Adrenal gland (tissue), 9 donors: ENCODE measurements at regions not wholly inside any gene's neighbourhood (a gene's known extent, or its start where the extent isn't known, plus 50 kb on each side); places are given as distances from the start of the nearest gene placed in this dataset.

Experiments
- DNase-seq, 7 donors: peaks; one replicate each; pipeline ENCODE4 v3.0.0-alpha.2; 2019 to 2020
- H3K27ac ChIP-seq, 5 donors: fragments of 200-600 bp; sonication (generic) in 4 of 5; 1 replicate in 3 of 5; 2 replicates in 2 of 5; pipeline versions ENCODE4 v1.5.1 to v1.8.0; 2016 to 2020; ENCODE audit warnings: mild to moderate bottlenecking in 1 of 5
- H3K27me3 ChIP-seq: fragments of 200-600 bp; 2 replicates; pipeline ENCODE4 v1.8.0; 2021
- H3K36me3 ChIP-seq, 2 donors: fragments of 200-600 bp; replicated peaks in 1 of 2; 1 replicate in 1 of 2; 2 replicates in 1 of 2; pipeline versions ENCODE4 v1.5.1 to v1.8.0; 2018 to 2022
- H3K4me1 ChIP-seq, 2 donors: fragments of 200-600 bp; replicated peaks in 1 of 2; 1 replicate in 1 of 2; 2 replicates in 1 of 2; pipeline versions ENCODE4 v1.5.1 to v1.8.0; 2018 to 2021
- H3K4me3 ChIP-seq, 4 donors: fragments of 200-600 bp; sonication (generic) in 3 of 4; one replicate each; pipeline ENCODE4 v1.5.1; 2016 to 2018
- H3K9me3 ChIP-seq, 3 donors: fragments of 200-600 bp; sonication (generic) in 1 of 3; replicated peaks in 1 of 3; 1 replicate in 2 of 3; 2 replicates in 1 of 3; pipeline versions ENCODE4 v1.5.1 to v1.8.0; 2016 to 2021
- CTCF ChIP-seq, 6 experiments: fragments of 450-650 bp in 4 of 6; fragments of 200-600 bp in 2 of 6; sonication (generic) in 1 of 6; IDR thresholded peaks; 1 replicate in 5 of 6; 2 replicates in 1 of 6; pipeline versions ENCODE4 v1.5.1 to v1.8.0; 2016 to 2021; ENCODE audit warnings: antibody characterized with exemption in 6 of 6, mild to moderate bottlenecking in 2 of 6, moderate library complexity in 1 of 6
- POLR2A ChIP-seq, 2 donors: fragments of 450-650 bp; IDR thresholded peaks; one replicate each; pipeline ENCODE4 v1.6.1; 2017; ENCODE audit warnings: antibody characterized with exemption in 2 of 2, mild to moderate bottlenecking in 2 of 2, moderate library complexity in 1 of 2
- WGBS, 4 donors: extraction: QIAGEN DNeasy Blood & Tissue Kit in 2 of 4; methylation state at CpG; one replicate each; pipeline versions ENCODE4 v1.1.5 to v1.1.7; 2013 to 2017; 5-methylcytosine and 5-hydroxymethylcytosine counted together
- intact Hi-C, 2 donors: fragments of 100-400 bp; cut with DNase I; formaldehyde crosslinking; loops; one replicate each; pipeline versions ENCODE4 v1.14.1 to v1.15.0; 2022 to 2023
- donor health status: healthy with polysubstance abuse.
- donor health status: Bipolar disorder and iron deficiency.
- donor health status: DM: yes; HTN: yes; CAD: no.
- donor health status: DM: no; HTN: no; CAD: no.
- donor health status: DM: no; HTN: no; CAD: no.

- no peak overlapping the region for H3K4me3 ChIP-seq
- H3K27me3 ChIP-seq, result no peaks in the 10 kb centered on the region
- peaks cover 0 to 14% (median 0%) of the 10 kb centered on the region in 3 donors for H3K9me3 ChIP-seq
- 28 to 56% (median 49%) methylated on average over 5 of the region's 5 CpGs for WGBS, 4 donors
- no peak overlapping the region for H3K27ac ChIP-seq
- no peak for TF ChIP-seq POLR2A (IDR thresholded peaks at IDR 0.05)
- no peak for TF ChIP-seq CTCF (IDR thresholded peaks at IDR 0.05)
- no peaks in the 10 kb centered on the region for H3K36me3 ChIP-seq
- intact Hi-C loops, result no loop called here
- peak in 4 of 7 donors; percentile 42 to 70 (median 62) for DNase-seq
- peaks cover 0 to 44% of the 10 kb centered on the region in 2 donors for H3K4me1 ChIP-seq
These were observed 162.5 kb downstream of the GASK1B start for GRCh38 chr4:158010361-158010760.

GRCh38 chr4:158008551-158009218, 164.1 kb downstream of the GASK1B start:
- intact Hi-C loops, result no loop called here
- H3K9me3 ChIP-seq, result peaks cover 0 to 7% (median 0%) of the 10 kb centered on the region in 3 donors
- peaks cover 0 to 37% of the 10 kb centered on the region in 2 donors for H3K4me1 ChIP-seq
- no peak overlapping the region for H3K4me3 ChIP-seq
- peak in 4 of 7 donors; percentile 26 to 51 (median 42) for DNase-seq
- H3K27me3 ChIP-seq, result no peaks in the 10 kb centered on the region
- no peaks in the 10 kb centered on the region for H3K36me3 ChIP-seq
- 54 to 63% (median 57%) methylated on average over 6 of the region's 6 CpGs for WGBS, 4 donors
- peak overlapping the region in 3 of 5 donors; percentile 11 to 61 (median 36) for H3K27ac ChIP-seq
- TF ChIP-seq CTCF (IDR thresholded peaks at IDR 0.05) (no peak), POLR2A (IDR thresholded peaks at IDR 0.05) (no peak)

GRCh38 chr4:158007566-158007965, 165.3 kb downstream of the GASK1B start:
- H3K4me1 ChIP-seq, result peaks cover 0 to 38% of the 10 kb centered on the region in 2 donors
- TF ChIP-seq CTCF (IDR thresholded peaks at IDR 0.05) (no peak), POLR2A (IDR thresholded peaks at IDR 0.05) (no peak)
- no peak for DNase-seq
- H3K27me3 ChIP-seq, result no peaks in the 10 kb centered on the region
- H3K4me3 ChIP-seq, result no peak overlapping the region
- no peaks in the 10 kb centered on the region for H3K36me3 ChIP-seq
- peak overlapping the region in 2 of 5 donors; percentile 12 to 30 for H3K27ac ChIP-seq
- WGBS, 4 donors, result 56 to 68% (median 64%) methylated on average over 3 of the region's 3 CpGs
- intact Hi-C loops, result no loop called here
- H3K9me3 ChIP-seq, result no peaks in the 10 kb centered on the region

- peak in 1 of 7 donors; percentile 52 for DNase-seq
- intact Hi-C loops, result no loop called here
- peaks cover 0 to 42% of the 10 kb centered on the region in 2 donors for H3K4me1 ChIP-seq
- no peaks in the 10 kb centered on the region for H3K27me3 ChIP-seq
- H3K9me3 ChIP-seq, result no peaks in the 10 kb centered on the region
- TF ChIP-seq POLR2A (IDR thresholded peaks at IDR 0.05), result no peak
- TF ChIP-seq CTCF (IDR thresholded peaks at IDR 0.05), result no peak
- no peaks in the 10 kb centered on the region for H3K36me3 ChIP-seq
- H3K27ac ChIP-seq, result peak overlapping the region in 3 of 5 donors; percentile 12 to 23 (median 14)
- H3K4me3 ChIP-seq, result no peak overlapping the region
These were observed 165.8 kb downstream of the GASK1B start for GRCh38 chr4:158006990-158007389.
